ENCODE measurements at regions not wholly inside any gene's neighbourhood (a gene's known extent, or its start where the extent isn't known, plus 50 kb on each side); places are given as distances from the start of the nearest gene placed in this dataset.
"Not testable (repeated sequence)": the region's sequence is repeated elsewhere in the genome, so short reads cannot be mapped to it uniquely, and the experiment has no call there.

DNA sequence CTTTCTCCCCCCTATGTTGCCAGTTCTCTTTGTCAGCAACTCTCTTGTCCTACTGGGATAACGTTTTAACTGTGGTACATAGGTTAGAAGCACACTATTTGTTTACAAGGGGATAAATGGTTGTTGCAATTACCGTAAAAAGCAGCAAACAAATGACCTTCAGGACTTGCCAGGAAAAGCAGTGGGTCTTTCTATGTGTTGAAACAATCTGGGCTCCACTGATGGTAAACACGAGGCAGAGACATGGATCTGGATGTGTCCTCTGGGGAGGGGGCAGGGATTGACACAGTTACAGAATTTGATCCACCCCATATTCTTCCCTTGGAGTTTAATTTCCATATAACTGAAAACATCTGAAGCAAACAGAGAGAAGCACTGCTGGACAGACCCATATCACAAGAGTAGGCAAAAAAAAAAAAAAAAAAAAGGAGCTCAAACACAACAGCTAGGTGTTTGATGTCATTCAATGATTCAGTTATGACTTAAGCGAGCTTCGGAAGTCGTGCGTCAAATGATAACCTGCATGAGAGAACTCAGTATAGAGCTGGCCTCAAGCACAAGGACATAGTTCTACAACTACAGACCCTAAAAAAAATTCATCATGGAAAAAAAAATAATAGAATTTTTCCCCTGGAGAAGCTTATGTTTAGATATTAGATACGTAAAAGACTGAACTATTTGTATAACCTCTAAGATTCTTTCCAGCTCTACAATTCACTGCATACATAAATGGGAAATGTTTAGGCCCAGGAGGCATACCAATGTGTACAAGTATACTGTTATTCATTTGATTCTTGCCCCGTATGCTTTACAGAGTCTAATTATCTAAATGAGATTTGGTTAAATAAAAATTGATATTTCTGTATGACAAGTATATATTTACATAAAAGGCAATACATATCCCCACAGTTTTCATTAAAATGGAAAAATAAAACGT, 127.7 kb downstream of the ALDH8A1 start:
- DNase-seq = no peak

GRCh38 chr6:134821397-134821796, 128.5 kb downstream of the ALDH8A1 start:
- no peak for DNase-seq

DNA sequence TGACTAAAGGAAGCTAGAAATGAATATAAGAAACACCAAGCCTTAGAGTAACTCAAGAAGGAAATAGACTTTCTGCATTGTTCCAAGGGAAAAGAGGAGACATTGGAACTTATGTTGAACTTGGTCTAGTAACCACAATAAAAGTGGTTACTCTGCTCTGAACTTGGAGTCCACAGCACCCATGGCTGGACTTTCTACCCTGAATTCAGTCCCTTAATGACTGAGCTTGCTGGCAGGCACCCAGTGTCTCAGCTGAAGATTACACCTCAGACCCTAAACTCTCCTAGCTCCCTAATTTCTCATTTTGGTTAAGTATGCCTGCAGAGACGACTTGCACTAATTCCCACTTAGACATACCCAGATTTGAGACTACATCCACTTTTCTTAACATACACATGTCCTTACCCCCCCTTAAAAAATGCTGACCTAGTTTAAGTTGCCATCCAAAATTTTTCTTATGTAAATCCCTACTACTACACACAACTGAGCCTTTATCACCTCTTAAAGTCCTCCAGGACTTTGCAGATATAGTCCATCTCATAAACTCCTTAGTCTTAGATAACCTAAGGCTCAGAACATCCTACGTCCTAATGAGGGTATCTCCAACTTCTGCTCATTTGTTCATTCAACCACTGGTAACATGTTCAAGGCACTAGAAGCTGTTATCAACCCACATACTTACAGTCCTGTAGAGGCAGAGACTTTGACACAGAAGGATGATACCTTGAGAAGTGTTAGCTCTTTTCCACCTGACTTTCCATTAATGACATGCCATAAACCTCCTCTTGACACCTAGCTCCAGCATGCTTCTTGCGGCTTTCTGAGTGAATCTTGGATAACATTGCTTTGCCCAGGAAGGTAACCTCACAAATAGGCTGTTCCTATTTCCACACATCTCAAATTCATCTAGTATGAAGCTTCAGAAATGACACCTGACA, 129.8 kb downstream of the ALDH8A1 start:
- DNase-seq = no peak

- DNase-seq = no peak
Measured at GRCh38 chr6:134819236-134819635, 130.7 kb downstream of the ALDH8A1 start.

DNA sequence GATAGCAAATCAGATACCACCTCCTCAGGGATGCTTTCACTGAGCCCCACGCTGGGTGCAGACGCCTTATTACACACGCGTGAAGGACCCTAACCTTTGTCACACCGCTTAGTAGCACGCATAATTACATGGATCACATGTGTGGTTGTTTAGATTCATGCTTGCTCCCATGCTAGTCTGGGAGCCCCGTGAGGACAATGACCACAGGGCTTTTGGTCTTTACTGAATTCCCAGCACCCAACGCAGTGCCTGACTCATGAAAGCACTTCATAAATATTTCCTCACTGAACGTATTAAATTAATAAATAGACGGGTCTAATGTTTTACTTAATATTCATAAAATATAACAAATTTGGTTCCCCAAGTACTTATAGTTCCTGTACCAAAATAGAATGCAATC, 132.5 kb downstream of the ALDH8A1 start:
- no peak for DNase-seq

DNA sequence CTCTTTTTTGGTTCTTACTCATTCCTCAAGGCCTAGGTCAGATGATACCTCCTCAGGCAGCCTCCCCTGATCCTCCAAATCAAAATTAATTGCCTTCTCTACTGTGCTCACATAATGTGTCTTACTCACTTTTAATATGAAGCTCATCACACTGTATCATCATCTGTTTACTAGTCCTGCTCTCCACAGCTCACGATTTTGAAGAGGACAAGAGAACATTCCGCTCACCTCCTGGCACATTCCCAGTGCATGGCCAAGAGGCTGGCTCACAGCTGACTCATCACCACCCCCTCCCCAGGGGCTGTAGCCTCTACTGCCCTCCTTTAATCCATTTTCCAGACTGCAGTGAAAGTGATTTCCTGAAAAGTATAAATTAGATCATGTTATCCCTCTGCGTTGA, 133.1 kb downstream of the ALDH8A1 start:
- no peak for DNase-seq

GRCh38 chr6:134816300-134816699, 133.6 kb downstream of the ALDH8A1 start:
- DNase-seq = no peak

GRCh38 chr6:134814076-134814695, 135.7 kb downstream of the ALDH8A1 start:
- DNase-seq = no peak

GRCh38 chr6:134813146-134813545, 136.8 kb downstream of the ALDH8A1 start:
- DNase-seq = no peak

GRCh38 chr6:134810402-134810801, 139.5 kb downstream of the ALDH8A1 start:
- DNase-seq = no peak

GRCh38 chr6:134809130-134809529, 140.8 kb downstream of the ALDH8A1 start:
- DNase-seq = no peak

DNA sequence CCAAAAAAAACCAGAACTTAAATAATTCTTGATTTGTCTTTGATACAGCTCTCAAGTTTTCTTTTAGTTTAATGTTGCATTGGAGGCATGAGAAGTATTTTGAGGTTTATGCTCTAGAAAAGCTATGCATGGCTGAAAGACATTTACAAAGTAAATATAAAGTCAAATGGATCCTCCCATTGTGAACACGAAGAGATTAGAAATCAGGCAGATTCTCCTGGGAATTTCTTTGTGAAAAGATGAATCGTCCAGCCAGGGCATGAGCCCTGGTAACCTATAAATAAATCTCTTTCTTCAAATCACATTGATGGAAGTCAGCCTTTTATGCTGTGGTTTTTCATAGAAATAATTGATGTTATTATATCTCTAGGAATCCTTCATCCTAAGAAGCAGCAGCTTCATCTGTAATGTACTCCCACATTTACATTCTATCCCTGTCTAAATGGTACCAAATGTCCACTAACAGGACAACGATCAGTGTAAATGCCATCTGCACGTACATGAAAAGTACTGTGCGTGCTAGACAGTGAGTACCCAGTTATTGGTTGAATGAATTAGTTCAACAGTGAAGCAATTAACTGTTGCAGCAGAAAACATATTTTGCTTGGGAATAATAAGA, 143.6 kb downstream of the ALDH8A1 start:
- DNase-seq = no peak

DNA sequence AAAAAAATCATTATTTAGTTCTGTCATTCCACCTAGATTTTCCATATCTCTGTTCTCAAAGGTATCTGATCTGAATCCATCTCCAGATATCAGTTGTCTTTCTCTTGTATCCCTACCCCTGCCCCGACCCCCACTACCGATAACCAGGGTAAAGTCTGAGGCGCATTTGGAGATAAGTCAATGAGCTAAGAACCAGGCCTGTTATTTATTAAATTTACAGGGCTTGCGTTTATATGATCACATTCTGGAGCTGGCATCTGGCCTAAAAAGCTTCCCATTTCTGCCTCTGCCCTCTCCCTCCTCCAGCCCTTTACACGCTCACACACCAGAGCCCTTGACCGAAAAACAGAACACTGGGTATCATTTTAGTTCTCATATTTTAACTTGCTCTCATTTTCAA, 144.7 kb downstream of the ALDH8A1 start:
- DNase-seq = no peak

GRCh38 chr6:134804311-134804710, 145.6 kb downstream of the ALDH8A1 start:
- DNase-seq = not testable (repeated sequence)

DNA sequence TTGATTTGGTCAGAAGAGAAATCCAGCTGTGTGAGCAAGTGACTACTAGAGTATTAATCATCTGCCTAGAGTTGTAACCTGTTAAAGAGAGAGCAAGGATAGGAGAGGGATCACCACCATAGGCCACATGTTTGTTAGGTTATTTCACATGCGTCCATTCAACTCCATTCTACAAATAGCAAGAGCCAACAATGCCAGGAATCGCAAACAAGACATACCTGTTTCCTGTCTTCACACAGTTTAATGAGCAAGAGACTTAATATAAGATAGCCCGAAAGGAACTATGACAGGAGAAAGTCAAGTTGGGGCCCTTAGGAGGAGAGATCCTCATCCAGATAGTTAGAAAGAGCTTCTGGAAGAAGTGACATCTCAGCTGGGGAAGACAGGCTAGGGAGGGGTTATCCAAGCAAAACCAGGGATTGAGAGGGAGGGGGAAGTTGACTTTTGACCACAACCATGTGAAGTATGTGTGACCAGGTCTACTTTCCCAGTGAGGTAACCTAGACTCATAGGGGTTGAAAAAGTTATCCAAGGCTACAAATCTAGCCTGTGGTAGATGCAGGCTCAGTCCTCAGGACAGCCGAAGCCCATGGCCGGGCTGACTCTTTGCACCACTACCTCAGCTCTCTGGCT, 147.4 kb downstream of the ALDH8A1 start:
- no peak for DNase-seq

DNA sequence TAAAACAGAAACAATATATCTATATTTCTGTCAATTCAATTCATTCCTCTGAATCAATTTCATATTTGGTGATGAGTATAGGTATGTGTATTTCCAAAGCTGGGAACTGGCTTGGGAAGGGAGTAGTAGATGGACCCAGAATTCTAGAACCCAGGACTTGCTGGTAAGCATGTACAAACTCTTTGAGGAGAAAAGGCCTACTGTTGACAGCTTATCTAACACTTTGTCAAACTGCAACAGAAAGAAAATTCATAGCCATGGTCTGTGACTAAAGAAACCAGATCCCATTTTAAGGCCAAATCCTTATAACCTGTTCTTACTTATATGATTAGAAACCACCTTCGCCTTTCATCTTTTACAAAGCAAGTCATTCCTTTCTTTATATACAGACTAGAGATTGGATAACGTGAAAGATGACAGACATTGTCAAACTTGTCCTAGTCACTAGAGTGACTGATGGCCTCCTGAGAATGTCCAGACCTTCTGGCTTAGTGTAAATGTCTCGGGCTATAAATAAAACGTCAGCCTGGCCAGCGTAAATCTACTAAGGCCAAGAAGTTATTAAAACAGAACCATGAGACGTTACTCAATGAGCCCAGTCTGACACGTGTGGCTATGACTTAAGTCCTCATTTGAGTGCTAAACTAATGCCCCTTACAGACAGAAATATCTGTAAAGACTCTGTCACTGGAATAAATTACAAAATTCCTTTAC, 152.3 kb downstream of the ALDH8A1 start:
- no peak for DNase-seq

DNA sequence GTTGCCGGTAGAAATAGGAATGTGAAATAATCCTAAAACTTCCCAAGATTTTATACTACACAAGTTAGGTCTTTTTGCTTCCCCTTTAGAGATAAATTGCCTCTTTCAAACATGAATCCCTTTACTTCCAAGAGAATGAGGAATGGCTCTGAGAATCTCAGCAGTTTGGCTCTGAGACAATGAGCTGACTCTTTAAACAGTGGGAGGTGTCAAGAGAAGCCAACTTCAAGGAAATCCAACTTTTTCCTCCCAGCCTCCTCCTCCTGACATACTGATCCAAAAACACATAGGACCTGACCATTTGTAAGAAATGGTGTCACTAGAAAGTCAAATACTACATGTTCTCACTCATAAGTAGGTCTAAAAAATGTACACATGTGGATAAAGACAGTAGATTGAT, 154.2 kb downstream of the ALDH8A1 start:
- no peak for DNase-seq

DNA sequence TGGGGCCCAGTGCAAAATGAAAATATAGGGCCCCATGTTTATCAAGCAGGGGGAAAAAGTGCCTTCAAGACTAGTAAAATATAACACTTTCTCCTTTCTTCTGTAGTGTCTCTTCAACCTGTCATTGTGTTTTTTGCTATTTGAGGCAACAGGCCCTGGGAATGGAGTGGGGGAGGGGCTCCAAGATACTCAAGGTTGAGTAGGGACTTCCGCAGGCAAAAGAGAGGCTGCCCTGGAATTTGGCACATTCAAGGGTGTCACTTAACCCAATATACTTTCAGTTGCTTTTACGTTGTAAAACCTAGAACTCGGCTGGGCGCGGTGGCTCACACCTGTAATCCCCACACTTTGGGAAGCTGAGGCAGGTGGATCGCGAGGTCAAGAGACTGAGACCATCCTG, 154.9 kb downstream of the ALDH8A1 start:
- no peak for DNase-seq

GRCh38 chr6:134791243-134791843, 158.6 kb downstream of the ALDH8A1 start:
- DNase-seq = not testable (repeated sequence)

GRCh38 chr6:134787261-134787877, 162.5 kb downstream of the ALDH8A1 start:
- DNase-seq = no peak

DNA sequence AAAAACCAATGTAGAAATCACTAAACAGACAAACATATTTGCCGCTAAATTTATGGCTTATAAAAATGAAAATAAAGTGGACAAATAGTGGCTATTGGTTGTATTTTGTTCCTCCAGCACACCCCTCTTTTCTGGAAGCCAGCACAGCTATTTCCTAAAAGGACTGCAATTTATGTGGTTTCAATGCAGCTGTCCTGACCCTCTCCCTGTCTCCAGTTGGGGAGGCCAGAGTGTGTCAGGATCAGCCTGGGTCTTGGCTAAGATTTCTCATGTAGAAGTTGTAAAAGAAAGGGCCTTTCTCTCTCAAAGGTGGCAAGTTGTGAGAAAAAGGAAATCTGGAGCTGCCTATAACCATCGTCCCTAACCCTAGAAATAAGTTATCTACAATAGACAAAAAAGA, 165.6 kb downstream of the ALDH8A1 start:
- DNase-seq = no peak

Measured in T-helper 9 cell (primary cell).